ENCODE measurements at regions not wholly inside any gene's neighbourhood (a gene's known extent, or its start where the extent isn't known, plus 50 kb on each side); places are given as distances from the start of the nearest gene placed in this dataset.

DNA sequence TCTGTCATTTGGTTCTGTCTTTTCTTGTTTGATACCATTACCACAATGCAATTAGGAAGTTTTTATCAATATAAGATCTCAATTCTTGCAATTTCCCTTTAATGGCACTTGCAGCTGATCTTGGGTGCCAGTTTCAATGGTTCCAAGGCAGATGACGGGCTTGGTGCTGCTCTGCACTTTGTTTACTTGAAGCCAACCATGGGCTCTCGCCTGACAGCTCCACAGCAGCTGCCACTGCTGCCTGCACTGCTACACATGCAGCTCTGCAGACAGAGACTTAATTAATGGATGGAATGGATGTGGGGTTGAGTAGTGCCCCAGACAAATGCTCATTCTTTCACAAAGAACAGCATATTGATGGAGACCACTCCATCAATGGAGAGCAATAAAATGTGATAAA lies 1024.3 kb upstream of the EPHA7 start:
- Histone ChIP-seq H3K79me2 (ENCODE audit: control insufficient read depth, insufficient read depth, low read length) (no peaks in the 10 kb centered on the region), H4K20me1 (ENCODE audit: control insufficient read depth, insufficient read depth, low read length, poor library complexity, severe bottlenecking) (no peaks in the 10 kb centered on the region), H3K36me3 (replicated peaks in 1 of 2; ENCODE audit: control extremely low read depth in 1 of 2, control insufficient read depth in 1 of 2, extremely low read depth in 1 of 2, insufficient read depth in 2 of 2, low read length in 1 of 2) (no peaks in the 10 kb centered on the region), H3K9ac (ENCODE audit: low read length) (no peak overlapping the region), H3K4me1 (ENCODE audit: control insufficient read depth in 2 of 2, insufficient read depth in 2 of 2, low read length in 2 of 2) (no peaks in the 10 kb centered on the region), H2AFZ (ENCODE audit: insufficient read depth, low read depth, low read length, poor library complexity, severe bottlenecking) (no peak overlapping the region), H3K27me3 (replicated peaks in 1 of 4; ENCODE audit: control extremely low read depth in 1 of 4, control insufficient read depth in 3 of 4, insufficient read depth in 4 of 4, low read length in 3 of 4) (no peaks in the 10 kb centered on the region), H3K4me2 (replicated peaks; ENCODE audit: low read depth, low read length, poor library complexity, severe bottlenecking) (no peak overlapping the region), H3K27ac (ENCODE audit: low read length in 2 of 2) (no peak overlapping the region), H3K9me3 (ENCODE audit: control extremely low read depth in 1 of 3, control insufficient read depth in 2 of 3, insufficient read depth in 1 of 3, low read length in 2 of 3) (peaks cover 0 to 3% (median 2%) of the 10 kb centered on the region in 3 donors), H3K4me3 (ENCODE audit: control extremely low read depth in 1 of 5, extremely low read depth in 1 of 5, insufficient read depth in 1 of 5, low read depth in 2 of 5, low read length in 4 of 5) (no peak overlapping the region)
- Mint-ChIP-seq H3K27ac (no peak overlapping the region), H3K4me3 (no peak overlapping the region), H3K4me1 (no peaks in the 10 kb centered on the region), H3K9me3 (ENCODE audit: insufficient read depth) (no peaks in the 10 kb centered on the region), H3K27me3 (no peaks in the 10 kb centered on the region)
- ChIA-PET CTCF (no interaction called here), POLR2A (no interaction called here)
- 56% methylated on average over 1 of the region's 2 CpGs for WGBS (ENCODE audit: insufficient coverage)
- ATAC-seq (ENCODE audit: low read depth), result no peak
- DNase-seq, result no peak
- no peak for TF ChIP-seq EZH2 (IDR thresholded peaks at IDR 0.05; ENCODE audit: borderline replicate concordance, insufficient read depth, low read depth, low read length, poor library complexity, severe bottlenecking)
- TF ChIP-seq, protein P1, sequence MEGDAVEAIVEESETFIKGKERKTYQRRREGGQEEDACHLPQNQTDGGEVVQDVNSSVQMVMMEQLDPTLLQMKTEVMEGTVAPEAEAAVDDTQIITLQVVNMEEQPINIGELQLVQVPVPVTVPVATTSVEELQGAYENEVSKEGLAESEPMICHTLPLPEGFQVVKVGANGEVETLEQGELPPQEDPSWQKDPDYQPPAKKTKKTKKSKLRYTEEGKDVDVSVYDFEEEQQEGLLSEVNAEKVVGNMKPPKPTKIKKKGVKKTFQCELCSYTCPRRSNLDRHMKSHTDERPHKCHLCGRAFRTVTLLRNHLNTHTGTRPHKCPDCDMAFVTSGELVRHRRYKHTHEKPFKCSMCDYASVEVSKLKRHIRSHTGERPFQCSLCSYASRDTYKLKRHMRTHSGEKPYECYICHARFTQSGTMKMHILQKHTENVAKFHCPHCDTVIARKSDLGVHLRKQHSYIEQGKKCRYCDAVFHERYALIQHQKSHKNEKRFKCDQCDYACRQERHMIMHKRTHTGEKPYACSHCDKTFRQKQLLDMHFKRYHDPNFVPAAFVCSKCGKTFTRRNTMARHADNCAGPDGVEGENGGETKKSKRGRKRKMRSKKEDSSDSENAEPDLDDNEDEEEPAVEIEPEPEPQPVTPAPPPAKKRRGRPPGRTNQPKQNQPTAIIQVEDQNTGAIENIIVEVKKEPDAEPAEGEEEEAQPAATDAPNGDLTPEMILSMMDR (IDR thresholded peaks at IDR 0.05), result no peak
- intact Hi-C loops (cut with micrococcal nuclease), result no loop called here

DNA sequence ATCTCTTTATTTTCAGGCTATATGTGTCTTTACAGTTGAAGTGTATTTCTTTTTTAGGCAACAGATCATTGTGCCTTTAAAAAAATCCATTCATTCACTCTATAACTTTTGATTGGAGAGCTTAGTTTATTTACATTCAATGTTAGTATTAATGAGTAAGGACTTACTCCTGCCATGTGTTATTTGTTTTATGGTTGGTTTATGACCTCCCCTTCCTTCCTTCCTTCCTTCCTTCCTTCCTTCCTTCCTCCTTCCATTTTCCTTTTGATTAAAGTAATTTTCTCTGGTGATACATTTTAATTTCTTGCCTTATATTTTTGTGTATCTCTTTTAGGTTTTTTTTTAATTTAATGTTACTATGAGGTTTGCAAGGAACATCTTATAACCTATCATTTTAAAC lies 1005.3 kb upstream of the EPHA7 start:
- H2AFZ ChIP-seq (ENCODE audit: insufficient read depth, low read depth, low read length, poor library complexity, severe bottlenecking), result no peak overlapping the region
- ATAC-seq (ENCODE audit: low read depth) (no peak), DNase-seq (no peak)
- no peaks in the 10 kb centered on the region for H4K20me1 ChIP-seq (ENCODE audit: control insufficient read depth, insufficient read depth, low read length, poor library complexity, severe bottlenecking)
- H3K4me3 ChIP-seq (ENCODE audit: control extremely low read depth in 1 of 5, extremely low read depth in 1 of 5, insufficient read depth in 1 of 5, low read depth in 2 of 5, low read length in 4 of 5), result no peak overlapping the region
- H3K4me1 ChIP-seq (ENCODE audit: control insufficient read depth in 2 of 2, insufficient read depth in 2 of 2, low read length in 2 of 2), result no peaks in the 10 kb centered on the region
- H3K9me3 Mint-ChIP-seq (ENCODE audit: insufficient read depth), result peaks cover 7% of the 10 kb centered on the region
- H3K27me3 ChIP-seq (replicated peaks in 1 of 4; ENCODE audit: control extremely low read depth in 1 of 4, control insufficient read depth in 3 of 4, insufficient read depth in 4 of 4, low read length in 3 of 4), result no peaks in the 10 kb centered on the region
- no peaks in the 10 kb centered on the region for H3K79me2 ChIP-seq (ENCODE audit: control insufficient read depth, insufficient read depth, low read length)
- no peak overlapping the region for H3K4me3 Mint-ChIP-seq
- ChIA-PET CTCF (no interaction called here), POLR2A (no interaction called here)
- H3K4me2 ChIP-seq (replicated peaks; ENCODE audit: low read depth, low read length, poor library complexity, severe bottlenecking), result no peak overlapping the region
- TF ChIP-seq, protein P1 (IDR thresholded peaks at IDR 0.05), result no peak
- TF ChIP-seq EZH2 (IDR thresholded peaks at IDR 0.05; ENCODE audit: borderline replicate concordance, insufficient read depth, low read depth, low read length, poor library complexity, severe bottlenecking), result no peak
- intact Hi-C loops (cut with micrococcal nuclease), result no loop called here
- no peaks in the 10 kb centered on the region for H3K36me3 ChIP-seq (replicated peaks in 1 of 2; ENCODE audit: control extremely low read depth in 1 of 2, control insufficient read depth in 1 of 2, extremely low read depth in 1 of 2, insufficient read depth in 2 of 2, low read length in 1 of 2)
- no peak overlapping the region for H3K27ac Mint-ChIP-seq
- no peaks in the 10 kb centered on the region for H3K9me3 ChIP-seq (ENCODE audit: control extremely low read depth in 1 of 3, control insufficient read depth in 2 of 3, insufficient read depth in 1 of 3, low read length in 2 of 3)
- H3K27ac ChIP-seq (ENCODE audit: low read length in 2 of 2), result no peak overlapping the region
- H3K27me3 Mint-ChIP-seq, result no peaks in the 10 kb centered on the region
- no peak overlapping the region for H3K9ac ChIP-seq (ENCODE audit: low read length)
- no peaks in the 10 kb centered on the region for H3K4me1 Mint-ChIP-seq

All from B cell (primary cell).